ENCODE measurements at regions not wholly inside any gene's neighbourhood (a gene's known extent, or its start where the extent isn't known, plus 50 kb on each side); places are given as distances from the start of the nearest gene placed in this dataset.

GRCh38 chr18:57925706-57926105 is 118.3 kb upstream of the NEDD4L start:
- TF ChIP-seq POLR2A (IDR thresholded peaks at IDR 0.05) (no peak), CTCF (IDR thresholded peaks at IDR 0.05) (no peak), EP300 (IDR thresholded peaks at IDR 0.05) (no peak)
